ENCODE measurements at regions not wholly inside any gene's neighbourhood (a gene's known extent, or its start where the extent isn't known, plus 50 kb on each side); places are given as distances from the start of the nearest gene placed in this dataset.

DNA sequence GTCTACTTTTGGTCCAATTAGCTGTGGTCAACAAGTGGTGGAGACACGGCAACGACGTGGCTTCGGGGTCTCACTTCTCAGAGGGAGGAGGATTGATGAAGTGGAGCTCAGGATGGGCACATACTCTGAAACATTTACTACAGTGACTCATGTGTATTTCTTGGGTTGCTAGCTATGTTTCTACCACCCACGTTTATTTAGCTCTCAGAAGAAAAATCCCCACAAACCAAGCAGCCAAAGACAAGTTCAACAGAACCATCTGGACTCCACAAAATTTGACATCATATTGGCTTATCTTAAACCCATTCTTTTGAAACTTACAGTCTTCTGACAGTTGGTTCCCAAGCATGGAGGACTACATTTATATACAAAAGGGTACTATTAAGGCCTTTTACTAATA is 158.0 kb downstream of the CBLL2 start:
- no peak for TF ChIP-seq FOXM1 (IDR thresholded peaks at IDR 0.05; ENCODE audit: borderline replicate concordance, low read depth)
- TF ChIP-seq TCF12 (IDR thresholded peaks at IDR 0.05; ENCODE audit: low read depth): no peak
- TF ChIP-seq, protein P1, sequence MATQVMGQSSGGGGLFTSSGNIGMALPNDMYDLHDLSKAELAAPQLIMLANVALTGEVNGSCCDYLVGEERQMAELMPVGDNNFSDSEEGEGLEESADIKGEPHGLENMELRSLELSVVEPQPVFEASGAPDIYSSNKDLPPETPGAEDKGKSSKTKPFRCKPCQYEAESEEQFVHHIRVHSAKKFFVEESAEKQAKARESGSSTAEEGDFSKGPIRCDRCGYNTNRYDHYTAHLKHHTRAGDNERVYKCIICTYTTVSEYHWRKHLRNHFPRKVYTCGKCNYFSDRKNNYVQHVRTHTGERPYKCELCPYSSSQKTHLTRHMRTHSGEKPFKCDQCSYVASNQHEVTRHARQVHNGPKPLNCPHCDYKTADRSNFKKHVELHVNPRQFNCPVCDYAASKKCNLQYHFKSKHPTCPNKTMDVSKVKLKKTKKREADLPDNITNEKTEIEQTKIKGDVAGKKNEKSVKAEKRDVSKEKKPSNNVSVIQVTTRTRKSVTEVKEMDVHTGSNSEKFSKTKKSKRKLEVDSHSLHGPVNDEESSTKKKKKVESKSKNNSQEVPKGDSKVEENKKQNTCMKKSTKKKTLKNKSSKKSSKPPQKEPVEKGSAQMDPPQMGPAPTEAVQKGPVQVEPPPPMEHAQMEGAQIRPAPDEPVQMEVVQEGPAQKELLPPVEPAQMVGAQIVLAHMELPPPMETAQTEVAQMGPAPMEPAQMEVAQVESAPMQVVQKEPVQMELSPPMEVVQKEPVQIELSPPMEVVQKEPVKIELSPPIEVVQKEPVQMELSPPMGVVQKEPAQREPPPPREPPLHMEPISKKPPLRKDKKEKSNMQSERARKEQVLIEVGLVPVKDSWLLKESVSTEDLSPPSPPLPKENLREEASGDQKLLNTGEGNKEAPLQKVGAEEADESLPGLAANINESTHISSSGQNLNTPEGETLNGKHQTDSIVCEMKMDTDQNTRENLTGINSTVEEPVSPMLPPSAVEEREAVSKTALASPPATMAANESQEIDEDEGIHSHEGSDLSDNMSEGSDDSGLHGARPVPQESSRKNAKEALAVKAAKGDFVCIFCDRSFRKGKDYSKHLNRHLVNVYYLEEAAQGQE (IDR thresholded peaks at IDR 0.05; ENCODE audit: low read depth): no peak
- TF ChIP-seq RAD21 (IDR thresholded peaks at IDR 0.05; ENCODE audit: low read depth): no peak
- TF ChIP-seq USF1 (IDR thresholded peaks at IDR 0.05): no peak
- TF ChIP-seq NFIC (IDR thresholded peaks at IDR 0.05): no peak
